HL-60 (cell line): ENCODE measurements at regions not wholly inside any gene's neighbourhood (a gene's known extent, or its start where the extent isn't known, plus 50 kb on each side); places are given as distances from the start of the nearest gene placed in this dataset.

Source experiments
- CTCF ChIP-seq: IDR thresholded peaks from one replicate; pipeline ENCODE4 v1.5.1; 2011; ENCODE audit warnings: low read length, control low read depth, inconsistent platforms; ENCODE audit not compliant: insufficient read depth
- SPI1 ChIP-seq: IDR thresholded peaks from 2 replicates; pipeline ENCODE4 v1.6.1; 2012; ENCODE audit warnings: low read depth, mild to moderate bottlenecking, borderline replicate concordance

GRCh38 chr9:107112707-107113243 lies 170.3 kb upstream of the RAD23B start:
- TF ChIP-seq CTCF: no peak
- TF ChIP-seq SPI1: peak; percentile 12; the same call in 1 of the 2 replicates
